ENCODE measurements at regions not wholly inside any gene's neighbourhood (a gene's known extent, or its start where the extent isn't known, plus 50 kb on each side); places are given as distances from the start of the nearest gene placed in this dataset.

- Histone ChIP-seq H3K4me1 (no peaks in the 10 kb centered on the region), H3K27ac (no peak overlapping the region), H3K4me3 (no peak overlapping the region), H3K27me3 (no peaks in the 10 kb centered on the region), H3K9me3 (no peaks in the 10 kb centered on the region), H3K36me3 (no peaks in the 10 kb centered on the region)
- intact Hi-C loops (cut with DNase I): no loop called here
- TF ChIP-seq CTCF (IDR thresholded peaks at IDR 0.05) (no peak), POLR2A (IDR thresholded peaks at IDR 0.05) (no peak)
- ATAC-seq: no peak
- DNase-seq: no peak
Measured at GRCh38 chr3:104788807-104789206, 577.9 kb upstream of the ALCAM start.

- WGBS, 4 donors: 29 to 48% (median 35%) methylated on average over 1 of the region's 1 CpG
- Histone ChIP-seq H3K9me3 (no peaks in the 10 kb centered on the region), H3K27me3 (no peaks in the 10 kb centered on the region), H3K4me1 (no peaks in the 10 kb centered on the region), H3K27ac (no peak overlapping the region), H3K4me3 (no peak overlapping the region), H3K36me3 (no peaks in the 10 kb centered on the region)
- TF ChIP-seq CTCF (IDR thresholded peaks at IDR 0.05): no peak
- TF ChIP-seq POLR2A (IDR thresholded peaks at IDR 0.05): no peak
- no peak for ATAC-seq
- no peak for DNase-seq
- intact Hi-C loops (cut with DNase I): no loop called here
Measured at GRCh38 chr3:104791331-104791730, 575.4 kb upstream of the ALCAM start.

GRCh38 chr3:104796556-104796955 is 570.2 kb upstream of the ALCAM start:
- H3K27me3 ChIP-seq: no peaks in the 10 kb centered on the region

GRCh38 chr3:104805042-104805441 is 561.7 kb upstream of the ALCAM start:
- DNase-seq (no peak), ATAC-seq (no peak)
- TF ChIP-seq POLR2A (IDR thresholded peaks at IDR 0.05) (no peak), CTCF (IDR thresholded peaks at IDR 0.05) (no peak)
- Histone ChIP-seq H3K4me1 (no peaks in the 10 kb centered on the region), H3K9me3 (no peaks in the 10 kb centered on the region), H3K27ac (no peak overlapping the region), H3K36me3 (no peaks in the 10 kb centered on the region), H3K27me3 (no peaks in the 10 kb centered on the region), H3K4me3 (no peak overlapping the region)
- intact Hi-C loops (cut with DNase I): no loop called here
- WGBS, 4 donors: 76 to 83% (median 81%) methylated on average over 5 of the region's 5 CpGs

More at GRCh38 chr3:104796556-104796955, 570.2 kb upstream of the ALCAM start:
- no peaks in the 10 kb centered on the region for H3K36me3 ChIP-seq
- H3K4me1 ChIP-seq: no peaks in the 10 kb centered on the region
- no peak overlapping the region for H3K27ac ChIP-seq
- ATAC-seq (no peak), DNase-seq (no peak)
- H3K4me3 ChIP-seq: no peak overlapping the region
- TF ChIP-seq CTCF (IDR thresholded peaks at IDR 0.05) (no peak), POLR2A (IDR thresholded peaks at IDR 0.05) (no peak)
- intact Hi-C loops (cut with DNase I): no loop called here
- H3K9me3 ChIP-seq: no peaks in the 10 kb centered on the region
- 86 to 91% (median 90%) methylated on average over 5 of the region's 5 CpGs for WGBS, 4 donors
